HepG2 (cell line): ENCODE measurements at regions not wholly inside any gene's neighbourhood (a gene's known extent, or its start where the extent isn't known, plus 50 kb on each side); places are given as distances from the start of the nearest gene placed in this dataset.

ENCODE experiments used
- ARNT2 ChIP-seq: sonication (generic); formaldehyde crosslinking; IDR thresholded peaks from 2 replicates; pipeline ENCODE4 v1.8.0; 2022; ENCODE audit warnings: mild to moderate bottlenecking, low read depth, missing genetic modification reagents, moderate library complexity
- ATF4 ChIP-seq, 2 experiments: fragments of 450-650 bp in 1 of 2; sonication (generic) in 1 of 2; formaldehyde crosslinking; IDR thresholded peaks; 2 replicates each; pipeline versions ENCODE4 v1.5.0 to v1.8.0; 2020 to 2022; ENCODE audit warnings: mild to moderate bottlenecking in 1 of 2, missing genetic modification reagents in 1 of 2
- CHD2 ChIP-seq: IDR thresholded peaks from 2 replicates; pipeline ENCODE4 v1.6.1; 2011; ENCODE audit warnings: low read depth, low read length, improper control_type of control experiment
- EHMT2 ChIP-seq: fragments of 200-600 bp; sonication (generic); IDR thresholded peaks from 2 replicates; pipeline ENCODE4 v1.7.0; 2017; ENCODE audit warnings: antibody characterized with exemption, low read depth, low read length, borderline replicate concordance
- ESRRA ChIP-seq: sonication (generic); formaldehyde crosslinking; IDR thresholded peaks from 2 replicates; pipeline ENCODE4 v1.5.1; 2020; ENCODE audit warnings: mild to moderate bottlenecking, low read depth, missing genetic modification reagents
- FOXK1 ChIP-seq: sonication (generic); formaldehyde crosslinking; IDR thresholded peaks from 2 replicates; pipeline ENCODE4 v1.4.0; 2020; ENCODE audit warnings: low read depth, missing genetic modification reagents, borderline replicate concordance
- HINFP ChIP-seq: sonication (generic); formaldehyde crosslinking; IDR thresholded peaks from 2 replicates; pipeline ENCODE4 v1.4.0; 2020; ENCODE audit warnings: low read depth, mild to moderate bottlenecking, missing genetic modification reagents
- KAT8 ChIP-seq: IDR thresholded peaks from 2 replicates; pipeline ENCODE4 v1.6.1; 2016; ENCODE audit warnings: missing genetic modification reagents, missing compliant biosample characterization
- NR2F6 ChIP-seq, 2 experiments: IDR thresholded peaks; 2 replicates each; pipeline ENCODE4 v1.6.1; 2016; ENCODE audit warnings: antibody characterized with exemption in 1 of 2, mild to moderate bottlenecking in 1 of 2
- PATZ1 ChIP-seq: sonication (generic); formaldehyde crosslinking; IDR thresholded peaks from 2 replicates; pipeline ENCODE4 v1.4.0; 2020; ENCODE audit warnings: missing genetic modification reagents
- RARA ChIP-seq: IDR thresholded peaks from 2 replicates; pipeline ENCODE4 v1.6.1; 2016; ENCODE audit warnings: missing genetic modification reagents, missing compliant biosample characterization
- SALL1 ChIP-seq: sonication (generic); formaldehyde crosslinking; IDR thresholded peaks from 2 replicates; pipeline ENCODE4 v1.8.0; 2022; ENCODE audit warnings: mild to moderate bottlenecking, missing genetic modification reagents
- SKI ChIP-seq: fragments of 450-650 bp; IDR thresholded peaks from one replicate; pipeline ENCODE4 v1.6.1; 2018; ENCODE audit warnings: mild to moderate bottlenecking; ENCODE audit not compliant: partially characterized antibody
- SPEN ChIP-seq: sonication (generic); formaldehyde crosslinking; IDR thresholded peaks from 2 replicates; pipeline ENCODE4 v1.5.1; 2020; ENCODE audit warnings: low read depth, mild to moderate bottlenecking, missing genetic modification reagents
- TBL1XR1 ChIP-seq: fragments of 150-350 bp; IDR thresholded peaks from 2 replicates; pipeline ENCODE4 v1.6.1; 2014; ENCODE audit warnings: borderline replicate concordance, low read length; ENCODE audit not compliant: partially characterized antibody
- TEAD2 ChIP-seq: sonication (generic); formaldehyde crosslinking; IDR thresholded peaks from 2 replicates; pipeline ENCODE4 v1.9.0; 2021; ENCODE audit warnings: missing genetic modification reagents
- ZMYM4 ChIP-seq: sonication (generic); formaldehyde crosslinking; IDR thresholded peaks from 2 replicates; pipeline ENCODE4 v1.8.1; 2023; ENCODE audit warnings: mild to moderate bottlenecking, missing genetic modification reagents
- ZNF501 ChIP-seq: sonication (generic); formaldehyde crosslinking; IDR thresholded peaks from 2 replicates; pipeline ENCODE4 v1.5.1; 2020; ENCODE audit warnings: mild to moderate bottlenecking, moderate library complexity, missing genetic modification reagents
- ZNF572 ChIP-seq: sonication (generic); formaldehyde crosslinking; IDR thresholded peaks from 2 replicates; pipeline ENCODE4 v1.5.1; 2020; ENCODE audit warnings: mild to moderate bottlenecking, missing genetic modification reagents
- ZNF574 ChIP-seq: sonication (generic); formaldehyde crosslinking; IDR thresholded peaks from 2 replicates; pipeline ENCODE4 v1.4.0; 2020; ENCODE audit warnings: missing genetic modification reagents
- ZNF709 ChIP-seq: sonication (generic); formaldehyde crosslinking; IDR thresholded peaks from 2 replicates; pipeline ENCODE4 v1.5.0; 2020; ENCODE audit warnings: mild to moderate bottlenecking, missing genetic modification reagents
- ZSCAN29 ChIP-seq: sonication (generic); formaldehyde crosslinking; conservative IDR thresholded peaks from 2 replicates; pipeline ENCODE4 v1.4.0; 2020; ENCODE audit warnings: mild to moderate bottlenecking, missing genetic modification reagents

- TF ChIP-seq EHMT2 (peak; percentile 52; the same call in 1 of the 2 replicates), FOXK1 (CRISPR knock-in tag) (peak; percentile 67; the same call in 1 of the 2 replicates), TEAD2 (CRISPR knock-in tag) (peak; percentile 60; the same call in 1 of the 2 replicates), ZNF709 (CRISPR knock-in tag) (peak; percentile 39; the same call in 1 of the 2 replicates), CHD2 (no peak), RARA (CRISPR knock-in tag) (peak; percentile 86), TBL1XR1 (peak; percentile 68), NR2F6 (IDR thresholded peaks at IDR 0.05) (peak; percentile 91), NR2F6 (CRISPR knock-in tag; IDR thresholded peaks at IDR 0.05) (peak; percentile 96), HINFP (CRISPR knock-in tag) (0 out of 2 replicates have a peak, but pooled peaks have one; percentile 21), SPEN (CRISPR knock-in tag) (peak; percentile 61), ZNF574 (CRISPR knock-in tag) (peak; percentile 45; the same call in 1 of the 2 replicates), SALL1 (CRISPR knock-in tag) (peak; percentile 99), PATZ1 (peak; percentile 60), ESRRA (peak; percentile 64; the same call in 1 of the 2 replicates), ZMYM4 (CRISPR knock-in tag) (peak; percentile 46), ZSCAN29 (CRISPR knock-in tag) (no peak), KAT8 (peak; percentile 45; the same call in 1 of the 2 replicates), ZNF501 (CRISPR knock-in tag) (peak; percentile 71), ARNT2 (CRISPR knock-in tag) (peak; percentile 67; the same call in 1 of the 2 replicates), SKI (peak; percentile 87), ZNF572 (CRISPR knock-in tag) (0 out of 2 replicates have a peak, but pooled peaks have one; percentile 14), ATF4 (CRISPR knock-in tag; IDR thresholded peaks at IDR 0.05) (no peak)
Observed at GRCh38 chr20:52031563-52032303, 159.8 kb downstream of the ZFP64 start (continued).
